Osteoblast (primary cell): ENCODE measurements at regions not wholly inside any gene's neighbourhood (a gene's known extent, or its start where the extent isn't known, plus 50 kb on each side); places are given as distances from the start of the nearest gene placed in this dataset.

ENCODE experiments used
- DNase-seq: peaks from one replicate; pipeline ENCODE4 v3.0.0; 2011; ENCODE audit warnings: low spot score, mixed read lengths; ENCODE audit not compliant: insufficient read length; ENCODE audit errors: missing footprints
- H2AFZ ChIP-seq: 2 replicates; pipeline ENCODE4 v1.6.0; 2011; ENCODE audit warnings: mild to moderate bottlenecking, low read length
- H3K27ac ChIP-seq: 2 replicates; pipeline ENCODE4 v1.5.1; 2011; ENCODE audit warnings: mild to moderate bottlenecking, low read depth, low read length, moderate library complexity
- H3K27me3 ChIP-seq: 2 replicates; pipeline ENCODE4 v1.6.0; 2012; ENCODE audit warnings: mild to moderate bottlenecking, control low read depth, inconsistent platforms, low read length, moderate library complexity; ENCODE audit not compliant: insufficient read depth
- H3K36me3 ChIP-seq: 2 replicates; pipeline ENCODE4 v1.5.1; 2011; ENCODE audit warnings: mild to moderate bottlenecking, low read length, control low read depth, moderate library complexity; ENCODE audit not compliant: insufficient read depth
- H3K4me1 ChIP-seq: 2 replicates; pipeline ENCODE4 v1.5.1; 2011; ENCODE audit warnings: mild to moderate bottlenecking, low read length, control low read depth, moderate library complexity; ENCODE audit not compliant: insufficient read depth
- H3K4me2 ChIP-seq: 2 replicates; pipeline ENCODE4 v1.6.0; 2011; ENCODE audit warnings: mild to moderate bottlenecking, low read length; ENCODE audit not compliant: insufficient read depth
- H3K4me3 ChIP-seq: fragments of 200-600 bp; sonication (generic); 3 replicates; pipeline ENCODE4 v1.5.1; 2012; ENCODE audit warnings: mild to moderate bottlenecking, low read length, inconsistent platforms; ENCODE audit not compliant: insufficient read depth
- H3K79me2 ChIP-seq: 2 replicates; pipeline ENCODE4 v1.6.0; 2012; ENCODE audit warnings: mild to moderate bottlenecking, low read length, control low read depth, inconsistent platforms; ENCODE audit not compliant: insufficient read depth
- H3K9me3 ChIP-seq: 2 replicates; pipeline ENCODE4 v1.5.1; 2011; ENCODE audit warnings: low read depth, low read length, control low read depth
- H4K20me1 ChIP-seq: 2 replicates; pipeline ENCODE4 v1.6.0; 2012; ENCODE audit warnings: mild to moderate bottlenecking, low read length, control low read depth; ENCODE audit not compliant: insufficient read depth
- CTCF ChIP-seq: IDR thresholded peaks from 2 replicates; pipeline ENCODE4 v1.5.1; 2011; ENCODE audit warnings: mild to moderate bottlenecking, low read depth, low read length, moderate library complexity; ENCODE audit errors: extremely low read depth

DNA sequence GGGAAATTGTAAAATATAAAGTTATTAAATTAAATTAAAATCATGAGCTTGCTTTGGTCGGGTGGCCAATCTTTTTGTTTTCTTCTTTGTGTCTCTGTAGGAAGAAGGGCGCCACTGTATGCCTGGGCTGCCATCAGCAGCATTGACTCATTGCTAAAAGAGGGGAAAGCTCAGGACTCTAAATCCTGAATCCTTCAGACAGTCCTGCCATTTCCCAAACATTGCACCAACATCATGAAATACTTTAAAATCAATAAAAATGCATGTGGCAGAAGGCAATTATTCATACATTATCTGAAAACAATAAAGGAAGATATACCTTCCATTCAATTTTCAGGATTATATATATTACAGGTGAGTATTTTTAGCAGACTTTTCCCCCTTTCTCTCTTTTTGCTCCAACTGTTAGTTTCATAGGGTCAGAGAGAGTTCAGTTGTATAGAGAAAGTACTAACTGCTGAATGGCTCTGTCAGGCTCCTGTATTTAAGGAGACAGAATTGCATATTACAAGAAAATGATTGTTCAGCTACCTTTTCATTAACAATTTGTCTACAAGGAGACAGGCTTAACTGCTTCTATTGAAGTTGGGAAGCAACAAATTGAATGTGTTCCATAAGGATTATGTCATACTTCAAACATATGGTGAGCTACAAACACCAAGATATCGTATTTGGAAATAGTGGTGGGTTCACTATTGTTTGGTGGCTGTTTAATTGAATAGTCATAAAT is 95.7 kb downstream of the ATPSCKMT start:
- no peak overlapping the region for H2AFZ ChIP-seq
- no peaks in the 10 kb centered on the region for H3K27me3 ChIP-seq
- H3K27ac ChIP-seq: no peak overlapping the region
- H3K79me2 ChIP-seq: no peaks in the 10 kb centered on the region
- DNase-seq: no peak
- no peak overlapping the region for H3K4me3 ChIP-seq
- H3K4me1 ChIP-seq: no peaks in the 10 kb centered on the region
- H3K4me2 ChIP-seq: no peak overlapping the region
- H3K36me3 ChIP-seq: no peaks in the 10 kb centered on the region
- H4K20me1 ChIP-seq: no peaks in the 10 kb centered on the region
- TF ChIP-seq CTCF: no peak
- no peaks in the 10 kb centered on the region for H3K9me3 ChIP-seq

DNA sequence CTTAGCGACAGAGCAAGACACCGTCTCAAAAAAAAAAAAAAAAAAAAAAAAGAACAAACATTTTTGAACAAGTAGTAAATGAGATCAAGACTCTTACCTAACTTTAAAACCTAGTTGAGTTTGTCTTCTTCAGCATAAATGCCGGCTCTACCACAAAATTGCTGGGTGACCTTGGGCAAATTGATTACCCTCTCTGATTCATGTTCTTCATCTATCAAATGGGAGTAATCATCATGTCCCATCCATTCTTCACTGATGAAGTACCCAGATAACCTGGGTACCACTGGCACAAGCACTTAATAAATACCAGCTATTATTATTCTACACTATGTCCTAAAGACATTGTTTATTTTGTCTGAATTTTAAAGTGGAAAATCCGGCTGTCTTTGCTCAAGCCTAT is 96.3 kb downstream of the ATPSCKMT start:
- Histone ChIP-seq H3K79me2 (no peaks in the 10 kb centered on the region), H2AFZ (no peak overlapping the region), H3K27me3 (no peaks in the 10 kb centered on the region), H3K4me2 (no peak overlapping the region), H4K20me1 (no peaks in the 10 kb centered on the region), H3K9me3 (no peaks in the 10 kb centered on the region), H3K36me3 (no peaks in the 10 kb centered on the region), H3K27ac (no peak overlapping the region), H3K4me3 (no peak overlapping the region), H3K4me1 (no peaks in the 10 kb centered on the region)
- DNase-seq: no peak
- no peak for TF ChIP-seq CTCF

- no peaks in the 10 kb centered on the region for H3K36me3 ChIP-seq
- H3K79me2 ChIP-seq: no peaks in the 10 kb centered on the region
- no peaks in the 10 kb centered on the region for H3K4me1 ChIP-seq
- no peak overlapping the region for H3K27ac ChIP-seq
- no peak for TF ChIP-seq CTCF
- no peaks in the 10 kb centered on the region for H4K20me1 ChIP-seq
- no peaks in the 10 kb centered on the region for H3K27me3 ChIP-seq
- no peak overlapping the region for H2AFZ ChIP-seq
- no peak for DNase-seq
- H3K4me3 ChIP-seq: no peak overlapping the region
- no peaks in the 10 kb centered on the region for H3K9me3 ChIP-seq
- no peak overlapping the region for H3K4me2 ChIP-seq
These were observed 98.0 kb downstream of the ATPSCKMT start for GRCh38 chr5:10151656-10152055.

DNA sequence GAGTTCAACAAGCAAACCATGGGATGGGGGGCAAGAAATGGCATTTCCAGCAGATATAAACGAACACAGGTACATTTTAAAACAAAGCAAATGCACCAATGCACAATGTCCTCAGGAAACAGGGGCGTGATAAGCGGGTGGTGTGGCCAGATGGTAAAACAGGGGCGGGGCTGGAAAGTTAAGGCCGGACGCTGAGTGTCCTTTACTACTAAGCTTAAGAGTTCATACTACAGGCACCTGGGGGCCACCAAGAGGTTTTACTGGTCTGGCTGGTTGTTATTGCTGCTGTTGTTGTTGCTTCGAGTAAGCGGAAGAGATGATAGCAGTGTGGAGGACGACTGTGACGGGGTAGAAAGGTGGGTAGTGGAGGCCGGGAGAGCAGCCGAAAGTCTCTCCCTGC is 99.8 kb downstream of the ATPSCKMT start:
- no peak overlapping the region for H3K27ac ChIP-seq
- no peaks in the 10 kb centered on the region for H3K79me2 ChIP-seq

More for the DNA sequence above, 99.8 kb downstream of the ATPSCKMT start:
- no peaks in the 10 kb centered on the region for H3K36me3 ChIP-seq
- no peak overlapping the region for H3K4me2 ChIP-seq
- H3K4me1 ChIP-seq: no peaks in the 10 kb centered on the region
- no peak overlapping the region for H3K4me3 ChIP-seq
- no peak for TF ChIP-seq CTCF
- no peaks in the 10 kb centered on the region for H3K9me3 ChIP-seq
- no peak overlapping the region for H2AFZ ChIP-seq
- H4K20me1 ChIP-seq: no peaks in the 10 kb centered on the region
- no peak for DNase-seq
- no peaks in the 10 kb centered on the region for H3K27me3 ChIP-seq
